Ishikawa (cell line): ENCODE measurements at regions not wholly inside any gene's neighbourhood (a gene's known extent, or its start where the extent isn't known, plus 50 kb on each side); places are given as distances from the start of the nearest gene placed in this dataset.

Source experiments
- CEBPB ChIP-seq: IDR thresholded peaks from 2 replicates; pipeline ENCODE4 v1.6.1; 2012
- EP300 ChIP-seq: IDR thresholded peaks from 2 replicates; pipeline ENCODE4 v1.6.1; 2012; ENCODE audit warnings: borderline replicate concordance
- RAD21 ChIP-seq: IDR thresholded peaks from 2 replicates; pipeline ENCODE4 v1.6.1; 2012; ENCODE audit warnings: low read depth
- REST ChIP-seq: IDR thresholded peaks from 2 replicates; pipeline ENCODE4 v1.6.1; 2012; ENCODE audit warnings: low read depth, mild to moderate bottlenecking
- TAF1 ChIP-seq: IDR thresholded peaks from 2 replicates; pipeline ENCODE4 v1.6.1; 2012; ENCODE audit warnings: low read depth, mild to moderate bottlenecking
- YY1 ChIP-seq: IDR thresholded peaks from 2 replicates; pipeline ENCODE4 v1.6.1; 2012; ENCODE audit warnings: low read depth

- TF ChIP-seq TAF1 (no peak), REST (no peak), YY1 (no peak), RAD21 (no peak), EP300 (no peak), CEBPB (no peak)
Measured at GRCh38 chr2:128638341-128639119, 319.9 kb upstream of the HS6ST1 start.
